GM23338 (cell line): ENCODE measurements at regions not wholly inside any gene's neighbourhood (a gene's known extent, or its start where the extent isn't known, plus 50 kb on each side); places are given as distances from the start of the nearest gene placed in this dataset.

Experiments used
- ATAC-seq: fragments of 200-7000 bp; cut with Tn5 transposase; 3 replicates; pipeline ENCODE4 v1.9.1; 2020
- DNase-seq: peaks from one replicate; pipeline ENCODE4 v3.0.0-alpha.2; 2015; ENCODE audit warnings: low spot score
- H2AFZ ChIP-seq: fragments of 200-600 bp; sonication (generic); 2 replicates; pipeline ENCODE4 v1.8.0; 2016; ENCODE audit warnings: antibody characterized with exemption, mild to moderate bottlenecking, moderate library complexity
- H3F3A ChIP-seq: fragments of 200-600 bp; sonication (generic); replicated peaks from 2 replicates; pipeline ENCODE4 v1.8.0; 2017; ENCODE audit warnings: antibody characterized with exemption, mixed run types, low read depth
- H3K27ac ChIP-seq: fragments of 200-600 bp; sonication (generic); 2 replicates; pipeline ENCODE4 v1.6.1; 2016; ENCODE audit warnings: low read depth
- H3K27me3 ChIP-seq: fragments of 200-600 bp; sonication (generic); 2 replicates; pipeline ENCODE4 v1.8.0; 2016; ENCODE audit warnings: mild to moderate bottlenecking, mixed run types, moderate library complexity; ENCODE audit not compliant: insufficient read depth
- H3K36me3 ChIP-seq: fragments of 200-600 bp; sonication (generic); 2 replicates; pipeline ENCODE4 v1.8.0; 2016; ENCODE audit warnings: mild to moderate bottlenecking; ENCODE audit not compliant: insufficient read depth
- H3K4me1 ChIP-seq: fragments of 200-600 bp; sonication (generic); 2 replicates; pipeline ENCODE4 v1.8.0; 2016; ENCODE audit warnings: mild to moderate bottlenecking, moderate library complexity; ENCODE audit not compliant: insufficient read depth
- H3K4me2 ChIP-seq: fragments of 200-600 bp; sonication (generic); 2 replicates; pipeline ENCODE4 v1.7.1; 2017; ENCODE audit warnings: mixed run types
- H3K4me3 ChIP-seq: fragments of 200-600 bp; sonication (generic); 2 replicates; pipeline ENCODE4 v1.6.1; 2016; ENCODE audit warnings: mixed run types
- H3K79me2 ChIP-seq: fragments of 200-600 bp; sonication (generic); replicated peaks from 2 replicates; pipeline ENCODE4 v1.8.0; 2017; ENCODE audit warnings: mild to moderate bottlenecking; ENCODE audit not compliant: insufficient read depth
- H3K9me2 ChIP-seq: fragments of 200-600 bp; sonication (generic); 2 replicates; pipeline ENCODE4 v1.8.0; 2017; ENCODE audit not compliant: insufficient read depth
- H4K20me1 ChIP-seq: fragments of 200-600 bp; sonication (generic); replicated peaks from 2 replicates; pipeline ENCODE4 v1.8.0; 2017; ENCODE audit warnings: mild to moderate bottlenecking; ENCODE audit not compliant: insufficient read depth
- H3K27ac Mint-ChIP-seq: 2 replicates; pipeline ENCODE4 v1.8.0; 2020; ENCODE audit warnings: inconsistent platforms, mild to moderate bottlenecking, moderate library complexity, mixed read lengths
- H3K27me3 Mint-ChIP-seq: 3 replicates; pipeline ENCODE4 v1.8.0; 2022; ENCODE audit warnings: low read depth, mild to moderate bottlenecking, moderate library complexity, mixed read lengths, inconsistent platforms; ENCODE audit not compliant: insufficient read depth, poor library complexity
- H3K36me3 Mint-ChIP-seq: 3 replicates; pipeline ENCODE4 v1.8.0; 2021; ENCODE audit warnings: low read depth, mild to moderate bottlenecking, inconsistent platforms, moderate library complexity, mixed read lengths
- H3K4me1 Mint-ChIP-seq: 3 replicates; pipeline ENCODE4 v1.8.0; 2020; ENCODE audit warnings: mild to moderate bottlenecking, inconsistent platforms, mixed read lengths
- H3K4me3 Mint-ChIP-seq: 3 replicates; pipeline ENCODE4 v1.8.0; 2021; ENCODE audit warnings: moderate library complexity, mild to moderate bottlenecking, inconsistent platforms, mixed read lengths
- H3K9me3 Mint-ChIP-seq: 3 replicates; pipeline ENCODE4 v1.8.0; 2020; ENCODE audit warnings: moderate library complexity, mild to moderate bottlenecking, inconsistent platforms, mixed read lengths
- CREB1 ChIP-seq: fragments of 250-450 bp; sonication (Bioruptor Pico); IDR thresholded peaks from 2 replicates; pipeline ENCODE4 v1.5.0; 2020; ENCODE audit warnings: low read depth, mild to moderate bottlenecking, moderate library complexity
- EZH2 ChIP-seq: fragments of 200-600 bp; sonication (generic); IDR thresholded peaks from one replicate; pipeline ENCODE4 v1.8.0; 2017; ENCODE audit warnings: antibody characterized with exemption, mild to moderate bottlenecking, low read depth; ENCODE audit not compliant: unreplicated experiment
- EZH2phosphoT487 ChIP-seq: fragments of 200-600 bp; sonication (generic); IDR thresholded peaks from one replicate; pipeline ENCODE4 v1.8.1; 2018; ENCODE audit warnings: antibody characterized with exemption; ENCODE audit not compliant: unreplicated experiment
- JUNB ChIP-seq: IDR thresholded peaks from one replicate; pipeline ENCODE4 v1.6.1; 2016; ENCODE audit warnings: antibody characterized with exemption; ENCODE audit not compliant: unreplicated experiment
- NANOG ChIP-seq: IDR thresholded peaks from 2 replicates; pipeline ENCODE4 v1.6.1; 2016; ENCODE audit warnings: antibody characterized with exemption, borderline replicate concordance
- POLR2AphosphoS5 ChIP-seq: IDR thresholded peaks from 2 replicates; pipeline ENCODE4 v1.6.1; 2016; ENCODE audit warnings: antibody characterized with exemption, low read depth
- STAT1 ChIP-seq: IDR thresholded peaks from one replicate; pipeline ENCODE4 v1.6.1; 2016; ENCODE audit warnings: antibody characterized with exemption; ENCODE audit not compliant: unreplicated experiment
- ZNF114 ChIP-seq: fragments of 250-450 bp; sonication (Bioruptor Pico); IDR thresholded peaks from 2 replicates; pipeline ENCODE4 v1.5.0; 2020; ENCODE audit warnings: mild to moderate bottlenecking, moderate library complexity
- ZNF331 ChIP-seq: fragments of 250-450 bp; sonication (Bioruptor Pico); IDR thresholded peaks from 2 replicates; pipeline ENCODE4 v1.5.0; 2020; ENCODE audit warnings: low read depth, mild to moderate bottlenecking, moderate library complexity
- TF ChIP-seq, protein P1 (sequence below): IDR thresholded peaks from one replicate; pipeline ENCODE4 v1.6.1; 2018; ENCODE audit warnings: antibody characterized with exemption; ENCODE audit not compliant: unreplicated experiment
- TF ChIP-seq, protein P2 (sequence below): IDR thresholded peaks from 2 replicates; pipeline ENCODE4 v1.6.1; 2016; ENCODE audit warnings: antibody characterized with exemption

DNA sequence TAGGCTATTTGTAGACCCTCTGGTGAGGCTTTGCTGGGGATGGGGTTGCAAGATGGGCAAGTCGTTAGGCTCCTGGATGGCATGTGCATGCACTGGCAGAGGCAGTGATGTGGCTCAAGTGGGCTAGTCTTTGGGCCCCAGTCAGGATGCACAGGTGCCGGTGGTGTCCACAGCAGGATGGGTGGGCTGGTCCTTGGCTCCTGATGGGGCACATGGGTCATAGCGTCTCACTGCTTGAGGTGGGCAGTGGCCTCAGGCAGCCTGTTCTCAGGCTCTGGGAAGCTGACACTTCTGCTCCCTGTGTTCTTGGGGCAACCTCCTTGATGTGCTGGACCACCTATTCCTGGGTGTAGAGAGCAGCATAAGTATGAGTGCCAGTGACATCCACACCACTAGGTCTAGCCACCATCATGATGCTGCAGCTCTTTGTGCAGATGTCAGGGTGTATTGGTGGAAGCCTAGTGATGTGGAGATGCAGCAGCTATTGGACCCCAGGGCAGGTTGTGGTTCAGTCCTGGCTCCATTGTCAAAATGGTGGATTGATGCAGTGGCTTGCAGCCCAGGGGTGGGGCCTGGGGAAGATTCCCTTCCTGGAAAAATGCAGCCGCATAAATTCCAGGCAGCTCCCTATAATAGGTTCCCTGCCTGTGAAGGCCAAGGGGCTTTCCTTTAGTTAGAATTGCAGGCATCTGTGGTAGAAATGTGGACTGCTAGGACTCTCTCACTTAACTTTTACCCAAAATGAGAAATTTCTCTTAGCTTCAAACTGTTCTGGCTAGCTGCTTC lies 742.5 kb upstream of the MDGA2 start:
- H2AFZ ChIP-seq = no peak overlapping the region
- no peaks in the 10 kb centered on the region for H3F3A ChIP-seq
- H3K27me3 ChIP-seq = no peaks in the 10 kb centered on the region
- no peaks in the 10 kb centered on the region for H3K79me2 ChIP-seq
- Mint-ChIP-seq H3K4me1 (peaks cover 20% of the 10 kb centered on the region), H3K9me3 (peaks cover 22% of the 10 kb centered on the region), H3K27me3 (peaks cover 2% of the 10 kb centered on the region), H3K4me3 (no peak overlapping the region), H3K36me3 (peaks cover 20% of the 10 kb centered on the region), H3K27ac (peak overlapping the region; percentile 60; the same call in 1 of the 2 replicates)
- no peak overlapping the region for H3K4me2 ChIP-seq
- peak; percentile 64 for ATAC-seq
- H3K4me3 ChIP-seq = no peak overlapping the region
- peak; percentile 52 for DNase-seq
- 0 out of 2 replicates have a peak, but pooled peaks cover 5% of the 10 kb centered on the region for H3K9me2 ChIP-seq
- TF ChIP-seq STAT1 (no peak), JUNB (no peak), ZNF331 (CRISPR knock-in tag) (no peak), NANOG (no peak), CREB1 (no peak)
- TF ChIP-seq, protein P1, sequence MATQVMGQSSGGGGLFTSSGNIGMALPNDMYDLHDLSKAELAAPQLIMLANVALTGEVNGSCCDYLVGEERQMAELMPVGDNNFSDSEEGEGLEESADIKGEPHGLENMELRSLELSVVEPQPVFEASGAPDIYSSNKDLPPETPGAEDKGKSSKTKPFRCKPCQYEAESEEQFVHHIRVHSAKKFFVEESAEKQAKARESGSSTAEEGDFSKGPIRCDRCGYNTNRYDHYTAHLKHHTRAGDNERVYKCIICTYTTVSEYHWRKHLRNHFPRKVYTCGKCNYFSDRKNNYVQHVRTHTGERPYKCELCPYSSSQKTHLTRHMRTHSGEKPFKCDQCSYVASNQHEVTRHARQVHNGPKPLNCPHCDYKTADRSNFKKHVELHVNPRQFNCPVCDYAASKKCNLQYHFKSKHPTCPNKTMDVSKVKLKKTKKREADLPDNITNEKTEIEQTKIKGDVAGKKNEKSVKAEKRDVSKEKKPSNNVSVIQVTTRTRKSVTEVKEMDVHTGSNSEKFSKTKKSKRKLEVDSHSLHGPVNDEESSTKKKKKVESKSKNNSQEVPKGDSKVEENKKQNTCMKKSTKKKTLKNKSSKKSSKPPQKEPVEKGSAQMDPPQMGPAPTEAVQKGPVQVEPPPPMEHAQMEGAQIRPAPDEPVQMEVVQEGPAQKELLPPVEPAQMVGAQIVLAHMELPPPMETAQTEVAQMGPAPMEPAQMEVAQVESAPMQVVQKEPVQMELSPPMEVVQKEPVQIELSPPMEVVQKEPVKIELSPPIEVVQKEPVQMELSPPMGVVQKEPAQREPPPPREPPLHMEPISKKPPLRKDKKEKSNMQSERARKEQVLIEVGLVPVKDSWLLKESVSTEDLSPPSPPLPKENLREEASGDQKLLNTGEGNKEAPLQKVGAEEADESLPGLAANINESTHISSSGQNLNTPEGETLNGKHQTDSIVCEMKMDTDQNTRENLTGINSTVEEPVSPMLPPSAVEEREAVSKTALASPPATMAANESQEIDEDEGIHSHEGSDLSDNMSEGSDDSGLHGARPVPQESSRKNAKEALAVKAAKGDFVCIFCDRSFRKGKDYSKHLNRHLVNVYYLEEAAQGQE = no peak
- TF ChIP-seq, protein P2, sequence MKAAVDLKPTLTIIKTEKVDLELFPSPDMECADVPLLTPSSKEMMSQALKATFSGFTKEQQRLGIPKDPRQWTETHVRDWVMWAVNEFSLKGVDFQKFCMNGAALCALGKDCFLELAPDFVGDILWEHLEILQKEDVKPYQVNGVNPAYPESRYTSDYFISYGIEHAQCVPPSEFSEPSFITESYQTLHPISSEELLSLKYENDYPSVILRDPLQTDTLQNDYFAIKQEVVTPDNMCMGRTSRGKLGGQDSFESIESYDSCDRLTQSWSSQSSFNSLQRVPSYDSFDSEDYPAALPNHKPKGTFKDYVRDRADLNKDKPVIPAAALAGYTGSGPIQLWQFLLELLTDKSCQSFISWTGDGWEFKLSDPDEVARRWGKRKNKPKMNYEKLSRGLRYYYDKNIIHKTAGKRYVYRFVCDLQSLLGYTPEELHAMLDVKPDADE = no peak
- H3K36me3 ChIP-seq = no peaks in the 10 kb centered on the region
- no peaks in the 10 kb centered on the region for H4K20me1 ChIP-seq
- H3K4me1 ChIP-seq = peaks cover 13% of the 10 kb centered on the region; the same call in 1 of the 2 replicates
- no peak overlapping the region for H3K27ac ChIP-seq

DNA sequence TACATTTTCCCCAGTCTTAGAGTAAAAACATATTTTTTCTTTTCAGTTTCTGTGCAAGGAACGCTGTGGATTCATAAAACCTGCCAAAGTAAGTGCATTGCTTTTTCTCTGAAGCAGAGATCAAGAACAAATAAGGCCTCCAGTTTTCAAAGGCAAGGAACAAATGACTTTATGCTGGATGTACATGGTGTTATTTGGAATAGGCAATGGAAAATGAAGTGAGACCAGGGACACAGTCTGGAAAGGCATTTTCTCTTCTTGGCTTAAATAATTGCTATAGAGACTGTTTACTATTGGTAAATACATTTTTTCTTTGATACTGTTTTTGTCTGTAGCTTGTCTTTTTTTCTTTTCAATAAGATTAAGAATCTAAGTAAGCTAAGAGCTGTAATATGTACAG lies 725.9 kb upstream of the MDGA2 start:
- Histone ChIP-seq H3K36me3 (no peaks in the 10 kb centered on the region), H3K4me2 (no peak overlapping the region), H2AFZ (no peak overlapping the region), H3K4me3 (no peak overlapping the region), H3K79me2 (no peaks in the 10 kb centered on the region), H3K9me2 (0 out of 2 replicates have a peak, but pooled peaks cover 1% of the 10 kb centered on the region), H3K4me1 (0 out of 2 replicates have a peak, but pooled peaks cover 3% of the 10 kb centered on the region), H4K20me1 (no peaks in the 10 kb centered on the region), H3F3A (no peaks in the 10 kb centered on the region), H3K27me3 (no peaks in the 10 kb centered on the region), H3K27ac (no peak overlapping the region)
- no peak for ATAC-seq
- no peak overlapping the region for H3K4me3 Mint-ChIP-seq
- peaks cover 2% of the 10 kb centered on the region for H3K27me3 Mint-ChIP-seq
- no peak overlapping the region for H3K27ac Mint-ChIP-seq
- DNase-seq = no peak
- TF ChIP-seq, protein P1 = no peak
- TF ChIP-seq ZNF114 (no peak), EZH2 (no peak), EZH2phosphoT487 (no peak), POLR2AphosphoS5 (no peak), ZNF331 (CRISPR knock-in tag) (no peak), STAT1 (no peak)
- H3K4me1 Mint-ChIP-seq = peaks cover 28% of the 10 kb centered on the region
- peaks cover 18% of the 10 kb centered on the region; the same call in 2 of the 3 replicates for H3K9me3 Mint-ChIP-seq
- H3K36me3 Mint-ChIP-seq = peaks cover 19% of the 10 kb centered on the region
